ENCODE measurements at regions not wholly inside any gene's neighbourhood (a gene's known extent, or its start where the extent isn't known, plus 50 kb on each side); places are given as distances from the start of the nearest gene placed in this dataset.

GRCh38 chr20:22389836-22390542 lies 194.4 kb downstream of the FOXA2 start:
- intact Hi-C loops (cut with DNase I), result no loop called here
- Histone ChIP-seq H3K27ac (no peak overlapping the region), H3K27me3 (ENCODE audit: insufficient read depth in 3 of 3, low read length in 2 of 3) (peaks cover 0 to 3% (median 0%) of the 10 kb centered on the region in 3 donors), H3K4me3 (no peak overlapping the region), H3K9me3 (no peaks in the 10 kb centered on the region), H3K4me1 (no peaks in the 10 kb centered on the region), H3K36me3 (ENCODE audit: insufficient read depth in 1 of 2, low read depth in 1 of 2) (no peaks in the 10 kb centered on the region)
- ATAC-seq (peak in 2 of 4 donors; percentile 53 to 76), DNase-seq (no peak)
- WGBS, 3 donors, result 61 to 64% (median 64%) methylated on average over 8 of the region's 8 CpGs
- TF ChIP-seq CTCF (IDR thresholded peaks at IDR 0.05), result no peak

DNA sequence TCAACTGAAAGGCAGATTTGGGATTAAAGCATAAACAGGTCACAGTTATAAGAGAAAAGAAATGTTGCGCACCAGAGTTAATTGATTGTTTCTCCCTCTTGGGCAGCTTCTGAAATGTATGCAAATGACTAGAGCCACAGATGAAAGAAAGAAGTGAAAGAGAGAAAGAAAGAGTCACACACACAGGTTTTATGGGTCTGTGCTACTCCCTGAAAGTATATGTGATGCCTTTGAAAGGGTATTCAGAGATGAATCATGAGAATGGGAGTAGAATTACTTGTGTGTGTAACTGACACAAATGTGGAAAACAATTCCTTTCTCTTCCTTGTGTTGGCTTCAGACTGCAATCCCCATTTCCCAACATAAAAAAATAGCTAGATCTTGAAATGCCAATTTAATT lies 196.9 kb downstream of the FOXA2 start:
- H3K27me3 ChIP-seq (ENCODE audit: insufficient read depth in 3 of 3, low read length in 2 of 3), result peaks cover 0 to 3% (median 0%) of the 10 kb centered on the region in 3 donors
- H3K4me3 ChIP-seq, result no peak overlapping the region
- intact Hi-C loops (cut with DNase I), result no loop called here
- H3K27ac ChIP-seq, result no peak overlapping the region
- WGBS, 3 donors, result 89 to 96% (median 96%) methylated on average over 1 of the region's 1 CpG
- DNase-seq, result no peak
- ATAC-seq, result no peak
- H3K4me1 ChIP-seq, result no peaks in the 10 kb centered on the region
- H3K36me3 ChIP-seq (ENCODE audit: insufficient read depth in 1 of 2, low read depth in 1 of 2), result no peaks in the 10 kb centered on the region
- TF ChIP-seq CTCF (IDR thresholded peaks at IDR 0.05), result no peak
- H3K9me3 ChIP-seq, result no peaks in the 10 kb centered on the region

- no peak for TF ChIP-seq CTCF (IDR thresholded peaks at IDR 0.05)
- ATAC-seq (no peak), DNase-seq (no peak)
- H3K9me3 ChIP-seq, result no peaks in the 10 kb centered on the region
- 70 to 80% (median 70%) methylated on average over 3 of the region's 3 CpGs for WGBS, 3 donors
- H3K27me3 ChIP-seq (ENCODE audit: insufficient read depth in 3 of 3, low read length in 2 of 3), result peaks cover 0 to 3% (median 0%) of the 10 kb centered on the region in 3 donors
- H3K36me3 ChIP-seq (ENCODE audit: insufficient read depth in 1 of 2, low read depth in 1 of 2), result no peaks in the 10 kb centered on the region
- H3K4me3 ChIP-seq, result no peak overlapping the region
- intact Hi-C loops (cut with DNase I), result no loop called here
- no peak overlapping the region for H3K27ac ChIP-seq
- H3K4me1 ChIP-seq, result no peaks in the 10 kb centered on the region
These were observed 198.1 kb downstream of the FOXA2 start for GRCh38 chr20:22386306-22386623.

GRCh38 chr20:22385602-22386305 lies 198.6 kb downstream of the FOXA2 start:
- H3K9me3 ChIP-seq, result no peaks in the 10 kb centered on the region
- ATAC-seq (no peak), DNase-seq (no peak)
- no peaks in the 10 kb centered on the region for H3K4me1 ChIP-seq
- TF ChIP-seq CTCF (IDR thresholded peaks at IDR 0.05), result no peak
- H3K4me3 ChIP-seq, result no peak overlapping the region
- no peaks in the 10 kb centered on the region for H3K36me3 ChIP-seq (ENCODE audit: insufficient read depth in 1 of 2, low read depth in 1 of 2)
- 48 to 66% (median 63%) methylated on average over 7 of the region's 7 CpGs for WGBS, 3 donors
- peaks cover 0 to 3% (median 0%) of the 10 kb centered on the region in 3 donors for H3K27me3 ChIP-seq (ENCODE audit: insufficient read depth in 3 of 3, low read length in 2 of 3)
- intact Hi-C loops (cut with DNase I), result no loop called here
- H3K27ac ChIP-seq, result no peak overlapping the region
